Left ventricle myocardium inferior (tissue), 1 donor: ENCODE measurements at regions not wholly inside any gene's neighbourhood (a gene's known extent, or its start where the extent isn't known, plus 50 kb on each side); places are given as distances from the start of the nearest gene placed in this dataset.

Source experiments
- DNase-seq: peaks from one replicate; pipeline ENCODE4 v3.0.0-alpha.2; 2020
- H3K27ac ChIP-seq: fragments of 200-600 bp; replicated peaks from 2 replicates; pipeline ENCODE4 v1.8.0; 2021
- H3K27me3 ChIP-seq: fragments of 200-600 bp; 2 replicates; pipeline ENCODE4 v1.8.0; 2021; ENCODE audit warnings: low read depth
- H3K36me3 ChIP-seq: fragments of 200-600 bp; 2 replicates; pipeline ENCODE4 v1.8.0; 2021
- H3K4me1 ChIP-seq: fragments of 200-600 bp; 2 replicates; pipeline ENCODE4 v1.8.0; 2021
- H3K4me3 ChIP-seq: fragments of 200-600 bp; 2 replicates; pipeline ENCODE4 v1.8.0; 2021; ENCODE audit warnings: mild to moderate bottlenecking, moderate library complexity
- H3K9me3 ChIP-seq: fragments of 200-600 bp; replicated peaks from 2 replicates; pipeline ENCODE4 v1.8.0; 2021
- CTCF ChIP-seq: fragments of 200-600 bp; IDR thresholded peaks from 2 replicates; pipeline ENCODE4 v1.8.0; 2021; ENCODE audit warnings: antibody characterized with exemption, mild to moderate bottlenecking, borderline replicate concordance
- intact Hi-C: fragments of 100-400 bp; cut with micrococcal nuclease; formaldehyde crosslinking; loops from one replicate; pipeline ENCODE4 v1.11.0; 2022
- donor health status: DM: no; HTN: yes; CAD: no; lungs with severe emphysema.

- intact Hi-C loops, result no loop called here
These were observed 625.1 kb upstream of the ANKRD30A start for GRCh38 chr10:36500266-36500665.

GRCh38 chr10:36499693-36500092 is 625.7 kb upstream of the ANKRD30A start:
- no peaks in the 10 kb centered on the region for H3K27me3 ChIP-seq
- TF ChIP-seq CTCF, result no peak

More at GRCh38 chr10:36500266-36500665, 625.1 kb upstream of the ANKRD30A start:
- no peak for DNase-seq
- Histone ChIP-seq H3K27ac (no peak overlapping the region), H3K27me3 (no peaks in the 10 kb centered on the region), H3K4me1 (no peaks in the 10 kb centered on the region), H3K9me3 (no peaks in the 10 kb centered on the region), H3K36me3 (no peaks in the 10 kb centered on the region), H3K4me3 (no peak overlapping the region)
- TF ChIP-seq CTCF, result no peak

GRCh38 chr10:36496758-36497157 is 628.6 kb upstream of the ANKRD30A start:
- intact Hi-C loops, result no loop called here
- no peak for DNase-seq
- no peak overlapping the region for H3K4me3 ChIP-seq
- H3K27ac ChIP-seq, result no peak overlapping the region
- TF ChIP-seq CTCF, result no peak
- H3K4me1 ChIP-seq, result peaks cover 4% of the 10 kb centered on the region
- no peaks in the 10 kb centered on the region for H3K36me3 ChIP-seq
- no peaks in the 10 kb centered on the region for H3K27me3 ChIP-seq
- H3K9me3 ChIP-seq, result no peaks in the 10 kb centered on the region

More at GRCh38 chr10:36499693-36500092, 625.7 kb upstream of the ANKRD30A start:
- Histone ChIP-seq H3K9me3 (no peaks in the 10 kb centered on the region), H3K36me3 (no peaks in the 10 kb centered on the region), H3K27ac (no peak overlapping the region), H3K4me3 (no peak overlapping the region), H3K4me1 (no peaks in the 10 kb centered on the region)
- intact Hi-C loops, result no loop called here
- DNase-seq, result no peak

GRCh38 chr10:36494371-36494770 is 631.0 kb upstream of the ANKRD30A start:
- H3K27ac ChIP-seq, result no peak overlapping the region
- peaks cover 22% of the 10 kb centered on the region for H3K4me1 ChIP-seq
- no peak for TF ChIP-seq CTCF
- DNase-seq, result no peak
- intact Hi-C loops, result no loop called here
- H3K4me3 ChIP-seq, result no peak overlapping the region
- H3K36me3 ChIP-seq, result no peaks in the 10 kb centered on the region
- no peaks in the 10 kb centered on the region for H3K9me3 ChIP-seq
- H3K27me3 ChIP-seq, result no peaks in the 10 kb centered on the region

GRCh38 chr10:36493516-36493880 is 631.9 kb upstream of the ANKRD30A start:
- Histone ChIP-seq H3K27ac (no peak overlapping the region), H3K4me1 (peaks cover 31% of the 10 kb centered on the region), H3K36me3 (no peaks in the 10 kb centered on the region), H3K9me3 (no peaks in the 10 kb centered on the region), H3K27me3 (no peaks in the 10 kb centered on the region), H3K4me3 (no peak overlapping the region)
- no peak for TF ChIP-seq CTCF
- intact Hi-C loops, result no loop called here
- no peak for DNase-seq
